ENCODE measurements at regions not wholly inside any gene's neighbourhood (a gene's known extent, or its start where the extent isn't known, plus 50 kb on each side); places are given as distances from the start of the nearest gene placed in this dataset.
"Not testable (repeated sequence)": the region's sequence is repeated elsewhere in the genome, so short reads cannot be mapped to it uniquely, and the experiment has no call there.

- peak; percentile 25 to 58 for DNase-seq
Observed at GRCh38 chr10:129191797-129192196, 275.2 kb upstream of the MGMT start.

DNA sequence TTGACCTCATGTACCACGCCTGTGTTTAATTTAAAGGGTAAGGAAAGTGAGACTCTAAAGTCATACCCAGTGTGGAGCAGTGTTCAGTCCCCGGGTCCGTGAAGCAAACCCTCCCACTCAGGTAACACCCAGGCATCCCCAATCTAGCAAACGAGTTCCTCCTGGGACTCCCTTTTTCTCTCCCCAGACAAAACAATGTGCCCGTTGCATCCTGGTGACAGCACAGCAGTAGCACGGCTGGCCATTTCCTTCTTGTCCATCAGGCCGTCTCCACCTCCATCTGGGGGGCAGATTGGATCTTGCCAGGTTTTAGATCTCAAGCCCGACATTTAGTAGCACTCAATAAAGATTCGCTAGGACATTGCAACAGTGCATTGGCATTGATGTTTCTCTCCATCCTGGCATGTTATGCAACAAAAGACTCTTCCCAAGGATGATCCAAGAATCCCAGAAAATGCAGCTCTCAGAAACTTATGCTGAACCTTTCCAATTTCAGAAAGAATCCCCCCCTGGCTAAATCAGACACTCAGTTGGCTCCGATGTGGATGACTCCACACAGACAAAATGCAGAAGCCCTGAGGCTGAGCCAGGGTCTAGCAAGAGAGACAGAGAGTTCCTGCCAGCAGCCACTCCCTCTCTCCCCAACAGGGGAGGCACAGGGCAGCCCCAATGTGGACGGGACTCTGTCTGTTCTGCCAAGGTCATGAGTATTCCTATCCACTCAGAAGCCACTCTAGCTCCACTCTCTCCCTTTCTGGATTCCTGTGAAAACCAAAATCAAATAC lies 274.5 kb upstream of the MGMT start:
- no peak for DNase-seq

- no peak for DNase-seq
Observed at GRCh38 chr10:129193148-129193547, 273.9 kb upstream of the MGMT start.

GRCh38 chr10:129194181-129194870 lies 272.7 kb upstream of the MGMT start:
- DNase-seq, result no peak

DNA sequence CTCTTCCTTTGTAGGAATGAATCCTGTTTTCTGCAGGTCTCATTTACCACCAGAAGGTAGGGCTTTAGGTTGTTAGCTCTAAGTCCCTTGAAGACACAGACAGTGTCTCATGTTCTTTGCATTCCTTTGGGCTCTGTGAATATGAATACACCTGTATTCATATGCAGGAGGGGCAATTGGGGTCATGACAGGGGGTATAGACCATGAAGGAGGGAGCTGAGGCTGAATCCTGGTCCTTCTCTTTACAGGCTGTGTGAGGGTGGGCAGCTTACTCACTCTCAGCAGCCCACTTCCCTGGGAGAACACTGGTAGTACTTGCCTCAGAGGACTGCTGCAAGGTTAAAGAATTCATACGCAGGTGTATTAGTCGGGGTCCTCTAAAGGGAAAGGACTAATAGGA lies 267.2 kb upstream of the MGMT start:
- DNase-seq, result no peak

DNA sequence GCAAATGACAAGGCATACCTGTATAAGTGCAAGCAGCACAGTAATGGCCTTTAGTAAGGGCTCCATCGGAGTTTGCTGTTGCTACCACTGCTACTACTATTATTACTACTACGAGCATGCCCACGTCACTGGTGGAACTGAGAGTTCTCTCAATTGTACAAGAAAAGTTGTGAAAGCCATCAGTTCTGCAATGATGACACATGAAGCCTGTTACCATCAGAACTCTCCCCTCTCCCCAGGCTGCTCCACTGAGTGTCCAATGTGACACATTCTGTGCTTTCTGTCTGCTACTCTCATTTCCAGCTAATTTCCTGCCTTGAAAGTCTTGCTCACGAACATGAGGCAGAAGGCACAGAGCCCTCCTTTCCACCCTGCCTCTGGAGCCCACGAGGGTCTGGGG lies 263.2 kb upstream of the MGMT start:
- DNase-seq, result no peak

- no peak for DNase-seq
Observed at GRCh38 chr10:129207297-129207696, 259.7 kb upstream of the MGMT start.

DNA sequence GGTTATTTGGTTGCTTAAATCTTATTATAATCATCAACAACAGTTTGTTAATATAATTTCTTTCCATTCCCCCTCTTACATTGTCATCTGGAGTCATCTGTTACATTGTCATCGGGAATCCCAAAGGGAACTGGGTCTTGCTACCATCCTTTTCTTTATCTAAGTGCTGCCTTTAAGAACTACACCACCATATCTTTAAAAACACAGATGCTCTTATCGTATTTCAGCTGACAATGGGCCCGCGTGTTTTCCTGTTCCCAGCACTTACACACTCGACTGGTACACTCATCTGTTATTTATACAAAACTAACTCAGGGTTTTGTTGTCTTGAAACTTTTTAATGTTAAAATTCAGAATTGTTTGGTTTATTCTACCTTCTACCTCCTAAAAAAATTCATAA lies 256.2 kb upstream of the MGMT start:
- no peak for DNase-seq

DNA sequence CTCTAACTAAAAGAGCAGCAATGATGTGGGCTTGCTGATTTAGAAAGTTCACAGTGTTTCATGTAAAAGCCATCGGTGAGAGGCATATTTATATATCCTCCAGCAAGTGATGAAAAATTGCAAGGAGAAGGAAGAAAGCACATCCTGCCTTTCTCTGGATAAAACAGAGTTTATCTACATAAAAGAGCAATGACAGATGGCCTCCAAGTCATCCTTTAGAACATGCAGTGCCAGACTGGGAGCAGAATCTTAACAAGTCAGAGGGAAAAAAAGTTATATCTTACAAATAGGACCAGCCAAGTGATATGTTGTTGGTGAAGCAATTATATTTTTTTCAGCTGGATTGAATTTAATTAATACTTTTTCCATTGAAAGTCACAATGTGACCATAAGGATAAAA lies 253.8 kb upstream of the MGMT start:
- DNase-seq, result no peak

DNA sequence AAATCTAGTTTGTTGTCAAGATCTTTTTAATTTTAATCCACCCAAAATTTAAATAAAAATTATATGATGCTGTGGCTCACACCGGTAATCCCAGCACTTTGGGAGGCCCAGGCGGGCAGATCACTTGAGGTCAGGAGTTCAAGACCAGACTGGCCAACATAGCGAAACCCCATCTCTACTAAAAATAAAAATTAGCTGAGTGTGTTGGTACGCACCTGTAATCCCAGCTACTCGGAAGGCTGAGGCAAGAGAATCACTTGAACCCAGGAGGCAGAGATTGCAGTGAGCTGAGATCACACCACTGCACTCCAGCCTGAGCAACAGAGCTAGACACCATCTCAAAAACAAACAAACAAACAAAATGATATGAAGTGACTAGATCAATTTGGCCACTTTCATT lies 253.0 kb upstream of the MGMT start:
- DNase-seq, result not testable (repeated sequence)

- no peak for DNase-seq
Observed at GRCh38 chr10:129219364-129219763, 247.7 kb upstream of the MGMT start.

DNA sequence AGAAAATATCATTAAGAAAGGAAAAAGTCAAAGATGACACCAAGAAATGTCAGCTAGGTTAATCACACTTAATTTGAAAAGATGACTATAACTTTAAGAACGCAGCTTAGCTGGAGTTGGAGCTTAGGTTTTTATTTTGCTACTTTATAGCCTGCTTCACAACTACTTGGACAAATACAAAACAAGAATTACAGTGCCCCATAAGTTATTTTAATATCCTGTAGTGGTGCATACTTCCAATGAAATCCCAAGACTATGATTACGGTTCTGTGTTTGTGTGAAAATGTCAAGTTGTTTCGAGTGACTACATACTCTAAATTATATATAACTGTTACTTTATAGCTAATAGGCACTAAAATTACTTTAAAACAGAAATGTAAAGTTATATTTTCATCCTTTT lies 244.6 kb upstream of the MGMT start:
- DNase-seq, result no peak

DNA sequence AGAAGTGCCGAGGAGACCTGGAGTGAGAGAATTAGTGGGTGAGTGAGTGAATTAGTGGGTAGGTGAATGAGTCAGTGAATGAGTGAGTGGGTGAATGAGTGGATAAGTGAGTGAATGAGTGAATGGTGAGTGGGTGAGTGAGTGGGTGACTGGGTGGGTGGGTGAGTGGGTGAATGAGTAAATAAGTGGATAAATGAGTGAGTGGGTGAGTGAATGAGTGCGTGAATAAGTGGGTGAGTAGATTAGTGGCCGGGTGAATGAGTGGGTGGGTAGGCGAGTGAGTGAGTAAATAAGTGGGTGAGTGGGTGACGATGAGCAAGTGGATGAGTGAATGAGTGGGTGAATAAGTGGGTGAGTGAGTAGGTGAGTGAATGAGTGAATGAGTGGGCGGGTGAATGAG lies 243.7 kb upstream of the MGMT start:
- DNase-seq, result no peak

GRCh38 chr10:129224065-129224464 lies 243.0 kb upstream of the MGMT start:
- no peak for DNase-seq

GRCh38 chr10:129231821-129232220 lies 235.2 kb upstream of the MGMT start:
- no peak for DNase-seq

DNA sequence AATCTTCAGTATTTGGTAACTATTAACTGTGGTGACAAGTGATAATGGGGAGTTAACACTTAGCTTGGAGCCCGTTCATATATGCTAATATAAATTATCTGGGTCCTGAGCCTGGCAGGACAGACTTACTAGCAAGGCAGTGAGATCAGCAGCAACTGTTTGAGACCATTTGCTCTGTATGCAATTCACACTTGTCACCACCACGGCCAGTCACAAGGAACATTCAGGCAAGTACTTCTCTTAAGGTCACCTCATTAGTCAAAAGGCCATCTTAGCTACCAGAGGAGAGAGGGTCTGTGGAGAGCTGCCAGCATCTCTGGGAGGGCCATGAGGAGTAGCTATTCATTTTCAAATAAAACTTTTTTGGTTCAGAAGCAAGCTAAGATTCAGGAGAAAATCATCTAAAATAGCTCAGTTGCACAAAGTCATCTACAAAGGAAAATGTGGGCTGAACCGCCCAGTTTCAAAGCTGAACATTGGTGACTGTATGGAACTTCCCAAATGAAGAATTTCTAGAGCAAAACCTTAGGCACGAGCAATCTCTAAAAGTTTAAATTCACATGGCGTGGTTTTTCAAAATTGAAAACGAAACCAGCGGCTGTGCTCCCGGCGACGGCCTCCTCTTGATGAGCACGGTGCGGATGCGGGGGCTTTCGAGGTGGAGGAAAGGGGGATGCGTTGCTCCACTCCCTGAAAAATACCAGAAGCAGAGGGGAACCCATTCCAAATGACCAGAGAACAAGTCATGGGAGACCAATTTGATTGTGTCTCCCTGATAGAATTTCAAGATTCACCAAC lies 233.5 kb upstream of the MGMT start:
- no peak for DNase-seq

- DNase-seq, result no peak
Observed at GRCh38 chr10:129236274-129236691, 230.8 kb upstream of the MGMT start.

GRCh38 chr10:129241461-129241860 lies 225.6 kb upstream of the MGMT start:
- DNase-seq, result no peak

- DNase-seq, result no peak
Observed at GRCh38 chr10:129244298-129244697, 222.7 kb upstream of the MGMT start.

GRCh38 chr10:129244757-129245156 lies 222.3 kb upstream of the MGMT start:
- DNase-seq, result no peak

- DNase-seq, result no peak
Observed at GRCh38 chr10:129253161-129253864, 213.7 kb upstream of the MGMT start.

DNA sequence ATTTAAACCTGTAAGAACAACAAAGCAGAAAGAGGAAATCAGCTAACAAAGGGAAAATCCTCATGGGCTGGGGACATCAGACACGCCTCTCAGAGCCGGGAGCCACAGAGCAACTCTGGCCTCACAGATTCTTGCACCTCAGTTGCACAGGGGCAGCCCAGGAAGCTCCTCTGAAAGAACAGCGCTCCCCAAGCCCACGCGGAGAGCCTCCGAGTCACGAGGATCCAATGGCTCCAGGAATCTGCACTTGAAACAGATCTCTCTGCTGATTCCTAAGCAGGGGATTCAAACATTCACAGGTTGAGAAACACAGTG lies 213.2 kb upstream of the MGMT start:
- DNase-seq, result no peak

- no peak for DNase-seq
Observed at GRCh38 chr10:129258283-129258923, 208.6 kb upstream of the MGMT start.

Data from NCI-H524 (cell line).